Endothelial cell of umbilical vein (primary cell): ENCODE measurements at regions not wholly inside any gene's neighbourhood (a gene's known extent, or its start where the extent isn't known, plus 50 kb on each side); places are given as distances from the start of the nearest gene placed in this dataset.

Experiments
- BruUV-seq: library from RNA; stranded (reverse); fragments of 400-500 nt; replicated peaks from 2 replicates; lab custom pipeline; 2021; lab: Mats Ljungman, UMichigan
- CTCF ChIA-PET: fragments of 300-600, 350-600 bp; sonication (Branson Sonifier 250); formaldehyde crosslinking; loops from one replicate; lab custom pipeline; 2021; ENCODE audit warnings: antibody characterized with exemption, inconsistent platforms; lab: Charles Lee
- POLR2A ChIA-PET: fragments of 300-600, 350-600 bp; sonication (Branson Sonifier 250); formaldehyde crosslinking; loops from one replicate; lab custom pipeline; 2021; ENCODE audit warnings: antibody characterized with exemption, inconsistent platforms; lab: Charles Lee
- DNase-seq: peaks from one replicate; pipeline ENCODE4 v3.0.0-alpha.2; 2011; ENCODE audit warnings: low read depth, low spot score
- FAIRE-seq: peaks from 2 replicates; lab custom pipeline; 2011; peaks lifted over from hg19 to GRCh38; lab: Jason Lieb, UNC
- H2AFZ ChIP-seq: 2 replicates; pipeline ENCODE4 v1.6.0; 2012; ENCODE audit warnings: low read depth, low read length, control low read depth, inconsistent platforms
- H3K27ac ChIP-seq: 2 replicates; pipeline ENCODE4 v1.5.1; 2011; ENCODE audit warnings: low read depth, mild to moderate bottlenecking, control low read depth, low read length, moderate library complexity; ENCODE audit not compliant: insufficient read depth
- H3K27me3 ChIP-seq, 2 experiments: 2 replicates each; pipeline versions ENCODE4 v1.6.0 to v1.6.1; 2011; ENCODE audit warnings: low read length in 2 of 2, mixed read lengths in 1 of 2; ENCODE audit not compliant: control insufficient read depth in 2 of 2, insufficient read depth in 2 of 2
- H3K36me3 ChIP-seq, 2 experiments: 2 replicates in 1 of 2; 3 replicates in 1 of 2; pipeline ENCODE4 v1.5.1; 2011; ENCODE audit warnings: low read length in 2 of 2, mild to moderate bottlenecking in 1 of 2, moderate library complexity in 1 of 2; ENCODE audit not compliant: control insufficient read depth in 2 of 2, insufficient read depth in 2 of 2; ENCODE audit errors: extremely low read depth in 1 of 2
- H3K4me1 ChIP-seq: 3 replicates; pipeline ENCODE4 v1.5.1; 2011; ENCODE audit warnings: mild to moderate bottlenecking, low read length; ENCODE audit not compliant: control insufficient read depth, insufficient read depth; ENCODE audit errors: extremely low read depth
- H3K4me2 ChIP-seq: 2 replicates; pipeline ENCODE4 v1.6.1; 2011; ENCODE audit warnings: low read length, control low read depth, mixed read lengths; ENCODE audit not compliant: insufficient read depth
- H3K4me3 ChIP-seq, 3 experiments: fragments of 200-600 bp in 1 of 3; sonication (generic), shearing (Covaris generic) in 1 of 3; replicated peaks in 1 of 3; 2 replicates each; pipeline ENCODE4 v1.5.1; 2011 to 2016; ENCODE audit warnings: control low read depth in 3 of 3, low read length in 3 of 3, mild to moderate bottlenecking in 2 of 3, inconsistent platforms in 1 of 3, low read depth in 1 of 3, moderate library complexity in 1 of 3; ENCODE audit not compliant: insufficient read depth in 1 of 3
- H3K79me2 ChIP-seq: 2 replicates; pipeline ENCODE4 v1.6.0; 2012; ENCODE audit warnings: low read length, inconsistent platforms; ENCODE audit not compliant: control insufficient read depth, insufficient read depth
- H3K9ac ChIP-seq: replicated peaks from 2 replicates; pipeline ENCODE3; 2011; ENCODE audit warnings: low read length, control low read depth; ENCODE audit not compliant: insufficient read depth; ENCODE audit errors: extremely low read depth
- H3K9me1 ChIP-seq: replicated peaks from 3 replicates; pipeline ENCODE4 v1.6.0; 2011; ENCODE audit warnings: mild to moderate bottlenecking, low read length; ENCODE audit not compliant: control insufficient read depth, insufficient read depth; ENCODE audit errors: extremely low read depth
- H3K9me3 ChIP-seq: replicated peaks from 2 replicates; pipeline ENCODE4 v1.5.1; 2012; ENCODE audit warnings: low read length, inconsistent platforms; ENCODE audit not compliant: control insufficient read depth, insufficient read depth
- H4K20me1 ChIP-seq: replicated peaks from 2 replicates; pipeline ENCODE3; 2011; ENCODE audit warnings: mild to moderate bottlenecking, low read length; ENCODE audit not compliant: control insufficient read depth, insufficient read depth; ENCODE audit errors: extremely low read depth
- EZH2 ChIP-seq: IDR thresholded peaks from 2 replicates; pipeline ENCODE4 v1.6.1; 2012; ENCODE audit warnings: borderline replicate concordance, low read depth, mild to moderate bottlenecking, moderate library complexity, low read length, inconsistent platforms; ENCODE audit not compliant: severe bottlenecking
- FOS ChIP-seq: IDR thresholded peaks from 2 replicates; pipeline ENCODE4 v1.6.1; 2011; ENCODE audit warnings: mild to moderate bottlenecking, low read length, moderate library complexity, borderline replicate concordance; ENCODE audit not compliant: insufficient read depth
- GATA2 ChIP-seq: IDR thresholded peaks from 2 replicates; pipeline ENCODE4 v1.7.0; 2011; ENCODE audit warnings: low read depth, mild to moderate bottlenecking, moderate library complexity, mixed read lengths, low read length; ENCODE audit not compliant: insufficient read length, insufficient read depth
- JUN ChIP-seq: IDR thresholded peaks from 2 replicates; pipeline ENCODE4 v1.6.1; 2011; ENCODE audit warnings: borderline replicate concordance, low read depth; ENCODE audit not compliant: insufficient read length, insufficient read depth
- MYC ChIP-seq: IDR thresholded peaks from one replicate; pipeline ENCODE4 v1.6.1; 2011; ENCODE audit warnings: mild to moderate bottlenecking, low read depth, low read length
- POLR2A ChIP-seq: IDR thresholded peaks from 2 replicates; pipeline ENCODE4 v1.6.1; 2012; ENCODE audit warnings: low read depth, mild to moderate bottlenecking, control low read depth, low read length
- POLR2AphosphoS5 ChIP-seq: IDR thresholded peaks from 2 replicates; pipeline ENCODE4 v1.6.1; 2012; ENCODE audit warnings: low read depth, mild to moderate bottlenecking, control low read depth, low read length, moderate library complexity; ENCODE audit not compliant: insufficient read depth
- dilution Hi-C: fragments of 300-500 bp; cut with MboI; formaldehyde crosslinking; loops from one replicate; pipeline ENCODE4 v1.15.0; 2019; ENCODE audit warnings: low sequenced_read_pairs; ENCODE audit not compliant: extremely low pct_ligation_motif_present
- intact Hi-C: fragments of 100-400 bp; cut with micrococcal nuclease; formaldehyde crosslinking; loops from one replicate; pipeline ENCODE4 v1.10.0; 2022
- TF ChIP-seq, protein P1 (sequence below), 2 donors: IDR thresholded peaks; 1 replicate in 1 of 2; 2 replicates in 1 of 2; pipeline ENCODE4 v1.5.1; 2011; ENCODE audit warnings: low read length in 2 of 2, mild to moderate bottlenecking in 2 of 2, moderate library complexity in 2 of 2, control low read depth in 1 of 2, inconsistent platforms in 1 of 2, low read depth in 1 of 2; ENCODE audit not compliant: insufficient read depth in 1 of 2; ENCODE audit errors: extremely low read depth in 1 of 2
- TF ChIP-seq, protein P2 (sequence below): IDR thresholded peaks from 2 replicates; pipeline ENCODE4 v1.6.1; 2011; ENCODE audit not compliant: insufficient read depth, insufficient read length

DNA sequence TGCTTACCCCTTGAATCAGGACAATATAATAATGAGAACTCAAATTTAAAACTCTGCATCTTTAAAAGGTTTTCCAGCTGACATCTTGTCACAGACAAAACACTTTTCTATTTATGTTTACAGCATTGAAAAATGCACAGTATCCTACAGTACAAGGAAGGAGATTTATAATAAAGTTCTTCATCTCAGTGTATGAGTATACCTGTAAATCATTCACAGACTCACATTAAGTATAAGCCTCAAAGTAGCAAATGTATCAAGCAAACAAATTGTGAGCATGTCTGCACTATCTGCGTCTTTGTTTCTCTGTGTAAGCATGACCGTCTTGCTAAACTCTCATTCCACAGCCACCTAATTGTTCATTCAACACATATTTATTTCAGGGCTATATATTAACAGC, 52.8 kb downstream of the PPP1R2C start:
- Histone ChIP-seq H3K4me2 (no peak overlapping the region), H3K9me1 (no peaks in the 10 kb centered on the region), H3K79me2 (no peaks in the 10 kb centered on the region), H3K9me3 (no peaks in the 10 kb centered on the region), H4K20me1 (no peaks in the 10 kb centered on the region), H3K27ac (no peak overlapping the region), H3K9ac (no peak overlapping the region), H3K4me1 (no peaks in the 10 kb centered on the region), H3K36me3 (no peaks in the 10 kb centered on the region), H3K27me3 (no peaks in the 10 kb centered on the region), H2AFZ (no peak overlapping the region), H3K4me3 (no peak overlapping the region)
- TF ChIP-seq, protein P1, sequence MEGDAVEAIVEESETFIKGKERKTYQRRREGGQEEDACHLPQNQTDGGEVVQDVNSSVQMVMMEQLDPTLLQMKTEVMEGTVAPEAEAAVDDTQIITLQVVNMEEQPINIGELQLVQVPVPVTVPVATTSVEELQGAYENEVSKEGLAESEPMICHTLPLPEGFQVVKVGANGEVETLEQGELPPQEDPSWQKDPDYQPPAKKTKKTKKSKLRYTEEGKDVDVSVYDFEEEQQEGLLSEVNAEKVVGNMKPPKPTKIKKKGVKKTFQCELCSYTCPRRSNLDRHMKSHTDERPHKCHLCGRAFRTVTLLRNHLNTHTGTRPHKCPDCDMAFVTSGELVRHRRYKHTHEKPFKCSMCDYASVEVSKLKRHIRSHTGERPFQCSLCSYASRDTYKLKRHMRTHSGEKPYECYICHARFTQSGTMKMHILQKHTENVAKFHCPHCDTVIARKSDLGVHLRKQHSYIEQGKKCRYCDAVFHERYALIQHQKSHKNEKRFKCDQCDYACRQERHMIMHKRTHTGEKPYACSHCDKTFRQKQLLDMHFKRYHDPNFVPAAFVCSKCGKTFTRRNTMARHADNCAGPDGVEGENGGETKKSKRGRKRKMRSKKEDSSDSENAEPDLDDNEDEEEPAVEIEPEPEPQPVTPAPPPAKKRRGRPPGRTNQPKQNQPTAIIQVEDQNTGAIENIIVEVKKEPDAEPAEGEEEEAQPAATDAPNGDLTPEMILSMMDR (IDR thresholded peaks at IDR 0.05; ENCODE audit: extremely low read depth in 1 of 2, insufficient read depth in 1 of 2, low read depth in 1 of 2, low read length in 2 of 2) = no peak
- TF ChIP-seq GATA2 (no peak), JUN (no peak), POLR2A (no peak), FOS (no peak)
- TF ChIP-seq, protein P2, sequence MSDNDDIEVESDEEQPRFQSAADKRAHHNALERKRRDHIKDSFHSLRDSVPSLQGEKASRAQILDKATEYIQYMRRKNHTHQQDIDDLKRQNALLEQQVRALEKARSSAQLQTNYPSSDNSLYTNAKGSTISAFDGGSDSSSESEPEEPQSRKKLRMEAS = no peak
- ChIA-PET CTCF (no interaction called here), POLR2A (no interaction called here)
- BruUV-seq = no TSS peak
- intact Hi-C loops (no loop called here), dilution Hi-C loops (no loop called here)
- FAIRE-seq (no peak), DNase-seq (no peak)

DNA sequence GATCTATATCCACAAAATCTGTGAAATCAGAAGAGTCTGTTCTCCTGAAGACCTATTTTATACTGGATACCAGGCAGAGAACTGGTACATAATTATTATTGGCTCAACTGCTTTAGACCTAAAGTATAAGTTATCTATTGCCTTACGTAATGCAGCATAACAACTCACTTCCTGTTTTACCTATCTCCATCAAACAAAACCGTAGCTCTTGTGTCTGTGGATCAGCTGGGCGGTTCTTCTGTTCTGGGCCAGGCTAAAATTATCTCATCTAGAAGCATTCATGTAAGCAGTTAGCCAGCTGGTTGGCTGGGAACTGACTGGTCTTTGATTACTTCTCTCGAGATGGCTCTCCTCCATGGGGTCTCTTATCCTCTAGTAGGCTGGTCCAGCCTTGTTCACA, 57.8 kb downstream of the PPP1R2C start:
- Histone ChIP-seq H3K9me3 (no peaks in the 10 kb centered on the region), H3K9me1 (no peaks in the 10 kb centered on the region), H3K27me3 (no peaks in the 10 kb centered on the region), H2AFZ (no peak overlapping the region), H3K4me2 (no peak overlapping the region), H3K27ac (no peak overlapping the region), H3K4me3 (no peak overlapping the region), H3K9ac (no peak overlapping the region), H4K20me1 (no peaks in the 10 kb centered on the region), H3K79me2 (no peaks in the 10 kb centered on the region), H3K4me1 (no peaks in the 10 kb centered on the region), H3K36me3 (no peaks in the 10 kb centered on the region)
- DNase-seq (no peak), FAIRE-seq (no peak)
- TF ChIP-seq FOS (no peak), MYC (no peak), GATA2 (no peak), JUN (no peak), POLR2AphosphoS5 (no peak), EZH2 (no peak)
- TF ChIP-seq, protein P1 (IDR thresholded peaks at IDR 0.05; ENCODE audit: extremely low read depth in 1 of 2, insufficient read depth in 1 of 2, low read depth in 1 of 2, low read length in 2 of 2) = no peak
- ChIA-PET POLR2A (no interaction called here), CTCF (no interaction called here)
- intact Hi-C loops (no loop called here), dilution Hi-C loops (no loop called here)
- BruUV-seq = no TSS peak
